Natural killer cell (primary cell): ENCODE measurements at regions not wholly inside any gene's neighbourhood (a gene's known extent, or its start where the extent isn't known, plus 50 kb on each side); places are given as distances from the start of the nearest gene placed in this dataset.
"Not testable (repeated sequence)": the region's sequence is repeated elsewhere in the genome, so short reads cannot be mapped to it uniquely, and the experiment has no call there.

Experiments used
- ATAC-seq, 3 donors: fragments of 150-1000 bp in 2 of 3; fragments of 200-7000 bp in 1 of 3; cut with Tn5 transposase; 1 replicate in 1 of 3; 2 replicates in 2 of 3; pipeline ENCODE4 v1.10.0; 2021; ENCODE audit warnings: mild to moderate bottlenecking in 2 of 3, moderate library complexity in 2 of 3
- DNase-seq, 2 donors: peaks; one replicate each; pipeline versions ENCODE4 v3.0.0 to v3.0.0-alpha.2; 2013 to 2021; ENCODE audit warnings: mixed read lengths in 1 of 2
- H3K27ac ChIP-seq: one replicate; pipeline ENCODE4 v1.5.1; 2013; ENCODE audit warnings: mild to moderate bottlenecking, low read length
- H3K27me3 ChIP-seq: one replicate; pipeline ENCODE4 v1.6.1; 2013; ENCODE audit warnings: low read length; ENCODE audit not compliant: control insufficient read depth, insufficient read depth
- H3K36me3 ChIP-seq: one replicate; pipeline ENCODE4 v1.6.1; 2013; ENCODE audit warnings: low read length; ENCODE audit not compliant: control insufficient read depth, insufficient read depth
- H3K4me1 ChIP-seq: one replicate; pipeline ENCODE4 v1.6.1; 2013; ENCODE audit warnings: low read length; ENCODE audit not compliant: control insufficient read depth, insufficient read depth
- H3K4me3 ChIP-seq: one replicate; pipeline ENCODE4 v1.5.1; 2013; ENCODE audit warnings: low read length
- H3K9me3 ChIP-seq: one replicate; pipeline ENCODE4 v1.6.1; 2013; ENCODE audit warnings: low read length; ENCODE audit not compliant: control insufficient read depth, insufficient read depth
- H3K27ac Mint-ChIP-seq, 2 donors: one replicate each; pipeline ENCODE4 v1.8.0; 2022; ENCODE audit warnings: mild to moderate bottlenecking in 2 of 2, mixed read lengths in 2 of 2, moderate library complexity in 1 of 2
- H3K27me3 Mint-ChIP-seq, 2 donors: one replicate each; pipeline ENCODE4 v1.8.0; 2022; ENCODE audit warnings: low read depth in 2 of 2, mixed read lengths in 2 of 2
- H3K36me3 Mint-ChIP-seq: one replicate; pipeline ENCODE4 v1.8.0; 2022; ENCODE audit warnings: mixed read lengths
- H3K4me1 Mint-ChIP-seq, 2 donors: one replicate each; pipeline ENCODE4 v1.8.0; 2022; ENCODE audit warnings: mixed read lengths in 2 of 2
- H3K4me3 Mint-ChIP-seq: one replicate; pipeline ENCODE4 v1.8.0; 2022; ENCODE audit warnings: mild to moderate bottlenecking, moderate library complexity, mixed read lengths
- H3K9me3 Mint-ChIP-seq, 2 donors: one replicate each; pipeline ENCODE4 v1.8.0; 2022; ENCODE audit warnings: mixed read lengths in 2 of 2
- CTCF ChIP-seq: fragments of 200-600 bp; IDR thresholded peaks from one replicate; pipeline ENCODE4 v1.8.0; 2022; ENCODE audit warnings: antibody characterized with exemption
- WGBS: methylation state at CpG from one replicate; pipeline ENCODE4 v1.1.7; 2013; ENCODE audit warnings: missing lambda C conversion rate; ENCODE audit not compliant: insufficient coverage; 5-methylcytosine and 5-hydroxymethylcytosine counted together
- intact Hi-C: fragments of 100-400 bp; cut with micrococcal nuclease; formaldehyde crosslinking; loops from one replicate; pipeline ENCODE4 v1.14.2; 2022

- intact Hi-C loops: no loop called here
- H3K36me3 Mint-ChIP-seq: no peaks in the 10 kb centered on the region
- no peak for DNase-seq
- H3K4me1 Mint-ChIP-seq: no peaks in the 10 kb centered on the region
- Histone ChIP-seq H3K27ac (no peak overlapping the region), H3K36me3 (no peaks in the 10 kb centered on the region), H3K4me3 (no peak overlapping the region), H3K4me1 (no peaks in the 10 kb centered on the region), H3K27me3 (no peaks in the 10 kb centered on the region), H3K9me3 (no peaks in the 10 kb centered on the region)
- WGBS: 79% methylated on average over 4 of the region's 4 CpGs
- H3K27me3 Mint-ChIP-seq: peaks cover 0 to 2% of the 10 kb centered on the region in 2 donors
- no peak overlapping the region for H3K27ac Mint-ChIP-seq
- H3K4me3 Mint-ChIP-seq: no peak overlapping the region
- no peak for TF ChIP-seq CTCF
- no peak for ATAC-seq
- peaks cover 2 to 4% of the 10 kb centered on the region in 2 donors for H3K9me3 Mint-ChIP-seq
Measured at GRCh38 chr7:152949790-152950189, 190.2 kb downstream of the ACTR3B start.

GRCh38 chr7:152956006-152956405 is 196.5 kb downstream of the ACTR3B start:
- Histone ChIP-seq H3K4me3 (no peak overlapping the region), H3K27ac (no peak overlapping the region), H3K36me3 (no peaks in the 10 kb centered on the region), H3K9me3 (no peaks in the 10 kb centered on the region), H3K27me3 (no peaks in the 10 kb centered on the region), H3K4me1 (no peaks in the 10 kb centered on the region)
- no peak for ATAC-seq
- WGBS: 81% methylated on average over 4 of the region's 4 CpGs
- DNase-seq: no peak
- Mint-ChIP-seq H3K36me3 (no peaks in the 10 kb centered on the region), H3K9me3 (peaks cover 2 to 4% of the 10 kb centered on the region in 2 donors), H3K27me3 (peaks cover 0 to 3% of the 10 kb centered on the region in 2 donors), H3K4me3 (no peak overlapping the region), H3K27ac (no peak overlapping the region), H3K4me1 (no peaks in the 10 kb centered on the region)
- TF ChIP-seq CTCF: no peak
- intact Hi-C loops: no loop called here

- Mint-ChIP-seq H3K4me3 (no peak overlapping the region), H3K36me3 (no peaks in the 10 kb centered on the region), H3K27me3 (peaks cover 0 to 6% of the 10 kb centered on the region in 2 donors), H3K4me1 (no peaks in the 10 kb centered on the region), H3K27ac (no peak overlapping the region), H3K9me3 (peaks cover 2 to 6% of the 10 kb centered on the region in 2 donors)
- DNase-seq (no peak), ATAC-seq (no peak)
- Histone ChIP-seq H3K4me3 (no peak overlapping the region), H3K27ac (no peak overlapping the region), H3K4me1 (no peaks in the 10 kb centered on the region), H3K27me3 (no peaks in the 10 kb centered on the region), H3K36me3 (no peaks in the 10 kb centered on the region), H3K9me3 (no peaks in the 10 kb centered on the region)
- 71% methylated on average over 5 of the region's 5 CpGs for WGBS
- TF ChIP-seq CTCF: no peak
- intact Hi-C loops: no loop called here
Measured at GRCh38 chr7:152959610-152960009, 200.1 kb downstream of the ACTR3B start.

- H3K27me3 Mint-ChIP-seq, H3K4me1 Mint-ChIP-seq, H3K9me3 Mint-ChIP-seq, H3K27ac Mint-ChIP-seq, H3K4me3 Mint-ChIP-seq, H3K9me3 ChIP-seq, H3K36me3 ChIP-seq, H3K4me1 ChIP-seq, H3K4me3 ChIP-seq, H3K36me3 Mint-ChIP-seq, H3K27ac ChIP-seq, intact Hi-C loops, DNase-seq, H3K27me3 ChIP-seq, ATAC-seq: not testable (repeated sequence)
- 76% methylated on average over 2 of the region's 2 CpGs for WGBS
Measured at GRCh38 chr7:152961796-152962195, 202.2 kb downstream of the ACTR3B start.
